HG02623 (cell line): ENCODE measurements at regions not wholly inside any gene's neighbourhood (a gene's known extent, or its start where the extent isn't known, plus 50 kb on each side); places are given as distances from the start of the nearest gene placed in this dataset.
"Not testable (repeated sequence)": the region's sequence is repeated elsewhere in the genome, so short reads cannot be mapped to it uniquely, and the experiment has no call there.

Experiments used
- ATAC-seq: cut with Tn5 transposase; IDR thresholded peaks from one replicate; pipeline ENCODE4 v1.9.1; 2021; ENCODE audit warnings: moderate library complexity; ENCODE audit not compliant: unreplicated experiment

DNA sequence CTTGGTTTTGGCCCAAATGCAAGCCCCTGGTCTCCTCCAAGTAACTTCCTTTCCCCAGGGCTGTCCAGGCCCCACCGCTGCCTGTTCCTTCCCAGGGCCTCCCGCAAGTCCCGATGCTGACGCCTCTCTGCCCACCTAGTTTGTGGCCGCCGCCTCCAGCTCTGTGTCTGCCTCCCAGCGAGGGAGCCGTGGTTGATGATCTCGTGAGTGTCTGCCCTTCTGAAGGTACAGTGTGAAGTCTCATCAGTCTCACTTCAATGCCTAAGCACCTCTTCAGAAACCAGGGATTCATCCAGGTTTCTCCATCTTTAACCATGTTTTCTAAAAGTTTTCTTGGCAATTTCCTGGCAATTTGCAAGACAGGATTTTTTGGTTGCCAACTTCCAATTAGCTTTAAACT lies 127.5 kb downstream of the TMEM121 start:
- ATAC-seq = not testable (repeated sequence)

DNA sequence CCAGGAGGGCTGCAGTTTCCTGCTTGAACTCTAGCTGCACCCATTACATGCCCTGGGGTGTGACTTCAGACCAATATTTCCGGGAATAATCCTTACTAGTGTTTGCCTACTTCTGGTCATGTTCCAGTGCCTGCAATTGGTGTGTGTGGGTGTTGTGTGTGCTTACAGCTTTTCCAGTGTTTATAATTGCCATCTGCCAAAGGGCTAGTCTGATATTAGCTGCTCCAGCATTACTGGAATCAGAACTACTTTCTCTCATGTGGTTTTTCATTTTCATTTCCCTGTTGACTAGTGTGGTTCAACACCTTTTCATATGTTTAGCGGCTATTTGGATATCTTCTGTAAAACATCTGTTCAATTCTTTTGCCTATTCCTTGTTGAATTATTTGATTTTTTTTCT lies 132.9 kb downstream of the TMEM121 start:
- not testable (repeated sequence) for ATAC-seq

DNA sequence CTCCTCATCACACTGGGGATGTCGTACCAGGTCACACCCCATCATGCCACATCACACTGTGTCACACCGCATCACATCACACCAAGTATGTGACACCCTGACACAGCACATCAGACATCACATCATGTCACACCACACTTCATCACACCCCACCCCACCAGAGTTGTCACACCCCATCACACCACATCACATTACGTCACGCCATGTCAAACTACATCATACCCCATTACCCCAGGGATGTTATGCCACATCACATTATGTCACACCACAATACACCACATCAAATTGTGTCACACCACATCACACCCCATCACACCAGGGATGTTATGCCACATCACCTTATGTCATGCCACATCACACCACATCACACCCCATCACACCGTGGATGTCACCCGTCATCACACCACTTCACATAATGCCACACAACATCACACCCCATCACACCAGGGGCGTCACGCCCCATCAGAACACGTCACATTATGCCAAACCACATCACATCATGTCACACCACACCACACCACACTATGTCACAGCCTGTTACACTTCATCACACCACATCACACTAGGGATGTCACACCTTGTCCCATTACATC lies 133.6 kb downstream of the TMEM121 start:
- no peak for ATAC-seq

DNA sequence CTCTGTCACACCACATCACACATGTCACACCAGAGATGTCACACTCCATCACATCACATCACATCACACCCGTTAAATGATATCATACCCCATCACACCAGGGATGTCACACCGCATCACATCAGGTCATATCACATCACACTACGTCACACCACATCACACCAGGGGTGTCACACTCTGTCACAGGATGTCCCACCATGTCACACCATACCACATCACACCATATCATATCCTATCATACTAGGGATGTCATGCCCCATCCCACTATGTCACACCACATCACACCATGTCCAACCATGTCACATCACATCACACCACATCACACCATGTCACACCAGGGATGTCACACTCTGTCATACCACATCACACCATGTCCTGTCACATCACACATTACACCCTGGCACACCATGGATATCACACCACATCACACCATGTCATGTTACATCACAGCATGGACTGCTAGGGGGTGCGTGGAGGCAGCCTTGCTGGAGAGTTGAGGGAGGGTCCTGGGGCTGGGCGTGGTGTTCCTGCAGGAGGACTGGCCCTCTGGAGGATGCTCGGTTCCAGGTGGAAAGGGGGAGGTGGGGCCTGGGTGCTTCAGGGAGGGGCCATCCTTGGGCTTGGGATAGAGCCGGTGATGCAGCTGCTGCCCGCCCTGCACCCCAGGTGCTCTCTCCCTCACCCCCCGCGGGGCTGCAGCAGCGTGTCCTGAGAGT lies 134.6 kb downstream of the TMEM121 start:
- ATAC-seq = no peak

DNA sequence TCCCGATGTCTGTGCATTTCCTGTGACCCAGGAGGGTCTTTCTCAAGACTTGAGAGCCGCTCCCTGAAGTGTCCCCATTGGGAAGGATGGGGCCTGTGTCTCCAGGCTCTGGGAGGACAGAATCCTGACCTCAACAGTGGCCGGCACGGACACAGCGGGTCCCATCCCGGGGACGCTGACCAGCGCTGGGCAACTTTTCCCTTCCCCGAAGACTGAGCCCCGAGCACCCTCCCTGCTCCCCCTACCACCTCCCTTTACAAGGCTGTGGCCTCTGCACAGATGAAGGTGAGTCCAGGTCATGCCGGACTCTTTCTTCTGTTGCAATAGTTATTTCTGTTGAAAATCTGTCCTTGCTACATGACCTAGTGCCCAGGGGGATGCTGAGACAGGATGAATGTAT lies 135.7 kb downstream of the TMEM121 start:
- ATAC-seq = not testable (repeated sequence)

DNA sequence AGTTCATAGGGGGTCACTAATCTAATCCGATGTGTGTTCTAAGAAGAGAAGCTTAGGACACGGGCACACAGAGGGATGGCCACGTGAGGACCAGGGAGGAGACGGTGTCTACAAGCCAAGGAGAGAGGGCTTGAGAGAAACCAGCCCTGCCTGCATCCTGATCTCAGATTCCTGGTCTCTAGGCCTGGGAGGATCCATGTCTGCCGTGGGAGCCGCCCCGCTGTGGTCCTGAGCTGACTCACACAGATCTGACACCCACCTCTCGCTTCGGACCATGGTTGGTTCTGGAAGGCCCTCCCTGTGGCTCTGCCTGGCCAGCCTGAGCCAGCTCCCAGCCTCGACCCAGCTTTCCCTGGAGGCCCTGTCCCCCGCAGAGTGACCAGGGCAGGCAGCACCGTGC lies 136.2 kb downstream of the TMEM121 start:
- ATAC-seq = not testable (repeated sequence)

DNA sequence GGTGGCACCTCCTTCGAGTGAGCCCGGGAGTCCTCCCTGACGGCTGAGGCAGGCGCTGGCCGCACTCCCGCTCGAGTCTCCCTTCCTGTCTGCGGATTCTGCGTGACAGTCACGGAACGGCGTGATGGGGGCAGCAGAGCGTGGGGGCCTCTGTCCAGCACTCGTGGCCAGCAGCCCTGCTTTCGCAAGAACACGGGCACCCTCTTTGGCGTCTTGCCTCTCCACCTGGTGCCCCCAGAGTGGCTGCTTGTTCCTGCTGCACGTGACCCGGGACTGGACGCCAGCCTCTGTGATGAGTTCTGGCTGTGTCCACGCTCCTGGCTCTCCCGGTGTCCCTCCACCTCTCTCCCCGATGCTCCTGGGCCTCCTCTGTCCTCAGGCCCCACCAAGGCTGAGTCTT lies 136.9 kb downstream of the TMEM121 start:
- not testable (repeated sequence) for ATAC-seq

DNA sequence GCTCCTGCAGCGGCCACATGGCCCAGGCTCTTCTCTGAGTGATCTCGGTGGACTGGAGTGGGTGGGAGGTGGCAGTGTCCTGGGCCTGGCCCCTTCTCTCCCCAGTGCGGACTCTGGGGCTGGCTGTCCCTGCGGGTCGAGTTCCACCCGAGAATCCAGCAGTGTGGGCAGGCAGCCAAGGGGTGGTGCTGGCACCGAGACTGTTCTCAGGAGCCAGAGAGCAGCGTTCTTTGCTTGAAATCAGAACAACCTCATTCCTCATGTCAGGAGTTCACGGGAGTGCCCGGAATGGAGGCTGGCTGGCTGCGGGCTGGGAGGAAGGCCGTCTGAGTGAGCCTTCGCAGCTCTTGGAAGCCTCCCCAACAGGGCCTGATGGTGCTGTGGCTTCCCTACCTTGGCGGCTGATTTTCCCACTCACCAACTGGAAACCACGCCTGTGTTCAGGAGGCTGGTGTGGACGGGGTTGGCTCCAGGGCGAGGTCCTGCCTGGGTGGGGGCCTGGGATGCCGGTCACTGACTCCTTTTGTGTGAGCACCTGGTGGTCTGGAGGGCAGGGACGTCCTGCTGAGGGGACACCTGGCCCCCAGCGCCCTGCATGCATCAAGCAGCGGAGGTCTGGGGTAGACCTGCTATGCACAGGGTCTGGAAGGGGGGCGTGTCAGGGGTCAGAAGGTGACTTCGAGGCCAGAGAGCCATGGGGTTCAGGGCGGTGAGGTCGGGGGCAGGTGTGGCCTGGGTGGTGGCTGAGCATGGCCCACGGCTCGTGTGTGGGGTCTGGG lies 137.6 kb downstream of the TMEM121 start:
- ATAC-seq = not testable (repeated sequence)

DNA sequence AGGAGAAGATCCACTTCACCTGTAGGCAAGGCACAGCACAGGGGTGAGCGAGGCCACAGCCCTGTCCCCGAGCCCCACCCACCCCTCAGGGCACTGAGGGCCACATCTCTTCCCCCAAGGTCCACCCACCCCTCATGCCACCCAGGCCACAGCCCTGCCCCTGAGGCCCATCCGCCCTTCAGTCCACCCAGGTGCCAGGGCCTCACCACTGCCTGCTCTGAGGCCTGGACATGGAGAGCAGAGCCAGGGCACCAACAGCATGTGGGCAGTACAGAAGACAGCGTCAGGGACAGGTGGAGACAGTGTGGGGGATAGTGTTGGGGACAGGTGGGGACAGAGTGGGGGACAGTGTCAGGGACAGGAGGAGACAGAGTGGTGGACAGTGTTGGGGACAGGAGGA lies 138.3 kb downstream of the TMEM121 start:
- no peak for ATAC-seq

DNA sequence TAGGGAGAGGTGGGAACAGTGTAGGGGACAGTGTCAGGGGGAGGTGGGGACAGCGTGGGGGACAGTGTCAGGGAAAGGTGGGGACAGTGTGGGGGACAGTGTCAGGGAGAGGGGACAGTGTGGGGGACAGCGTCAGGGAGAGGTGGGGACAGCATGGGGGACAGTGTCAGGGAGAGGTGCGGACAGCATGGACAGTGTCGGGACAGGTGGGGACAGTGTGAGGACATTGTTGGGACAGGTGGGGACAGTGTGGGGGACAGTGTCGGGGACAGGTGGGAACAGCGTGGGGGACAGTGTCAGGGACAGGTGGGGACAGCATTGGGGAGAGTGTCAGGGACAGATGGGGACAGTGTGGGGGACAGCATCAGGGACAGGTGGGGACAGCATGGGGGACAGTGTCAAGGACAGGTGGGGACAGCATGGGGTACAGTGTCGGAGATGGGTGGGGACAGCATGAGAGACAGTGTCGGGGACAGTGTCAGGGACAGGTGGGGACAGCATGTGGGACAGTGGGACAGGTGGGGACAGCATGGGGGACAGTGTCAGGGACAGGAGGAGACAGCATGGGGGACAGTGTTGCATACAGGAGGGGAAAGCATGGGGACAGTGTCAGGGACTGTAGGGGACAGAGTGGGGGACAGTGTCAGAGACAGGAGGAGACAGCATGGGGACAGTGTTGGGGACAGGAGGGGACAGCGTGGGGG lies 139.0 kb downstream of the TMEM121 start:
- no peak for ATAC-seq

DNA sequence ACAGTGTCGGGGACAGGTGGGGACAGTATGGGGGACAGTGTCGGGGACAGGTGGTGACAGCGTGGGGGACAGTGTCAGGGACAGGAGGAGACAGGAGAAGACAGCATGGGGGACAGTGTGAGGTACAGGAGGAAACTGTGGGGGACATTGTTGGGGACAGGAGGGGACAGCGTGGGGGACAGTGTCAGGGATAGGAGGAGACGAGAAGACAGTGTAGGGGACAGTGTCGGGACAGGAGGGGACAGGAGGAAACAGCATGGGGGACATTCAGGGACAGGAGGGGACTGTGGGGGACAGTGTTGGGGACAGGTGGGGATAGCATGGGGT lies 139.5 kb downstream of the TMEM121 start:
- ATAC-seq = no peak

DNA sequence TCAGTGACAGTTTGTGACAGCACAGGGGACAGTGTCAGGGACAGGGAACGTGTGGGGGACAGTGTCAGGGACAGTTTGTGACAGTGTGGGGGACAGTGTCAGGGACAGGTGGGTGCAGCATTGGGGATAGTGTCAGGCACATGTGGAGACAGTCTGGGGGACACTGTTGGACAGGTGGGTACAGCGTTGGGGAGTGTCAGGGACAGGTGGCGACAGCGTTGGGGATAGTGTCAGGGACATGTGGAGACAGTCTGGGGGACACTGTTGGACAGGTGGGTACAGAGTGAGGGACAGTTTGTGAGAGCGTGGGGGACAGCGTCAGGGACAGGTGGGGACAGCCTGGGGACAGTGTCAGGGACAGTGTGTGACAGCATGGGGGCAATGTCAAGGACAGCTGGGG lies 140.0 kb downstream of the TMEM121 start:
- no peak for ATAC-seq

DNA sequence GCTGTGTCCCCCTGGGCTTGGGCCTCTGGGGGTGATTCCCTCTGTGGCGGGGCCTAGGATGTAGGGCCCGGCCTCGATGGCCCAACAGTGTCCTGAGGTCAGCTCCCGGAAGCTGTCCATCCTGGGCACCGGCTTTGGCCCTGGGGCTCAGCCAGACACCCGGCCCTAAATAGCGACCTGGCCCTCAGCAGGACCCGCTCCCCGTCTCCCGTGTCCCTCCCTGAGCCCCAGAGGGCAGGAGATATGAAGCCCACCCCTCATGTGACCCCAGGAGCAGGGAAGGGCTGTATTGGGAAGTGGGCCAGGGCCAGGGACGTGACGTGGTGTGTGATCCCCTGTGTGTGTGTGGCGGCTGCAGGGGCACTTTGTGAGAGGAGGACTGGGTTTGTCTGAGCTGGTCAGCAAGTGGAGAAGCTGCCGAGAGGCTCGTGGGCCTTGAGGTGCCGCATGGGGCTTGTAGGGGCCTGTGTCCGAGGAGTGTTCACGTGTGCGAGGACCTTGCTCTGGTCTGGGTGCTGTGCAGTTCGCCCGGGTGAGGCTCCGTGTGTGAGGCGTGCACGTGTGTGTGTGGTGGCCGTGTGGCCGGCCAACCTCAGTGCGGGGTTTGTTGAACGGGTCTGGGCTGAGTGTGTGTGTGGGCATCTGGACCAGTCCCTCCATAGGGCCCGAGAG lies 140.7 kb downstream of the TMEM121 start:
- not testable (repeated sequence) for ATAC-seq

DNA sequence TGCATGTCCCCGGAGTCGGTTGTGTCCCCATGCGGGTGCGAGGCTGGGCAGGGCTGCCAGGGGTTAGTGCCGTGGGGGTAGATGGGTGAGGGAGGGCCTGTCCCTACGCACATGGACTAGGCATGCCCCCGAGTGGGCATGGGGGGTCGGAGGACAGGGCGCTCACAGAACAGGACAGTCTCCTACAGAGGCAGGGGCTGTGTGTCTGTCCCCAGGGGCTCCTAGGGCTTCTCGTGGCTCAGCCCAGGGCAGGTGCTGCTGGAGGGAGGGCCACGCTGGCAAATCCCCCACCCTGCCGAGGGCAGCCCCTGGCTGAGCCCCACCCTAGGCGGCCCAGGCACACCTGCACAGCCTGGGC lies 141.3 kb downstream of the TMEM121 start:
- not testable (repeated sequence) for ATAC-seq

DNA sequence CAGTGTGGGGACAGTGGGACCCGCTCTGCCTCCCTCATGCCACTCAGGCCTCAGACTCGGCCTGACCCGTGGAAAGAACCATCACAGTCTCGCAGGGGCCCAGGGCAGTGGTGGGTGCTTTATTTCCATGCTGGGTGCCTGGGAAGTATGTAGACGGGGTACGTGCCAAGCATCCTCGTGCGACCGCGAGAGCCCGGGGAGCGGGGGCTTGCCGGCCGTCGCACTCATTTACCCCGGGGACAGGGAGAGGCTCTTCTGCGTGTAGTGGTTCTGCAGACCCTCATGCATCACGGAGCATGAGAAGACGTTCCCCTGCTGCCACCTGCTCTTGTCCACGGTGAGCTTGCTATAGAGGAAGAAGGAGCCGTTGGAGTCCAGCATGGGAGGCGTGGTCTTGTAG lies 141.6 kb downstream of the TMEM121 start:
- not testable (repeated sequence) for ATAC-seq

DNA sequence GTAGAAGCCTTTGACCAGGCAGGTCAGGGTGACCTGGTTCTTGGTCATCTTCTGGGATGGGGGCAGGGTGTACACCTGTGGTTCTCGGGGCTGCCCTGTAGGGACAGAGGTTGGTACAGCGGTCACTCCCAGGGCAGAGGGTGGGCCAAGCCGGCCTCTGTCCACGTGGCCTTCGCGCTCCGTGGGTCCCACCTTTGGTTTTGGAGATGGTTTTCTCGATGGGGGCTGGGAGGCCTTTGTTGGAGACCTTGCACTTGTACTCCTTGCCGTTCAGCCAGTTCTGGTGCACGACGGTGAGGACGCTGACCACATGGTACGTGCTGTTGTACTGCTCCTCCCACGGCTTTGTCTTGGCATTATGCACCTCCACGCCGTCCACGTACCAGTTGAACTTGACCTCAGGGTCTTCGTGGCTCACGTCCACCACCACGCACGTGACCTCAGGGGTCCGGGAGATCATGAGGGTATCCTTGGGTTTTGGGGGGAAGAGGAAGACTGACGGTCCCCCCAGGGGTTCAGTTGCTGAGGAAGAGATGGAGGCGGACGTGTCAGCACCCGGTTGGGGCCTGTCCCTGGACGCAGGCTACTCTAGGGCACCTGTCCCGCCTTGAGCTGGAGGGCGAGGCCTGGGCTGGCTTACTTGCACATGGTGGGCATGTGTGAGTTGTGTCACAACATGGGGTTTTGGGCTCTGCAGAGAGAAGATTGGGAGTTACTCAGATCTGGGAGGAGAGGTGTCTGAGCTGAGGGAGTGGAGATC lies 142.3 kb downstream of the TMEM121 start:
- ATAC-seq = not testable (repeated sequence)

DNA sequence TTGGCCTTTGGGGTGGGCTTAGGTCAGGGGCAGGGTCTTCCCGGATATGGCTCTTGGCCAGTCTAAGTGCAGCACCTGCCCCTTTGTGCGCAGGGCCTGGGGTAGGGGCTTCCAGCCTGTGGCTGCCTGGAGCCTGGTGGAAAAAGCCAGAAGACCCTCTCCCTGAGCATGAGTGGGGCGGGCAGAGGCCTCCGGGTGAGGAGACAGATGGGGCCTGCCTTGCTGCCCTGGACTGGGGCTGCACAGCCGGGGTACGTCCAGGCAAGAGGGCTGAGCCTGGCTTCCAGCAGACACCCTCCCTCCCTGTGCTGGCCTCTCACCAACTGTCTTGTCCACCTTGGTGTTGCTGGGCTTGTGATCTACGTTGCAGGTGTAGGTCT lies 142.8 kb downstream of the TMEM121 start:
- not testable (repeated sequence) for ATAC-seq

DNA sequence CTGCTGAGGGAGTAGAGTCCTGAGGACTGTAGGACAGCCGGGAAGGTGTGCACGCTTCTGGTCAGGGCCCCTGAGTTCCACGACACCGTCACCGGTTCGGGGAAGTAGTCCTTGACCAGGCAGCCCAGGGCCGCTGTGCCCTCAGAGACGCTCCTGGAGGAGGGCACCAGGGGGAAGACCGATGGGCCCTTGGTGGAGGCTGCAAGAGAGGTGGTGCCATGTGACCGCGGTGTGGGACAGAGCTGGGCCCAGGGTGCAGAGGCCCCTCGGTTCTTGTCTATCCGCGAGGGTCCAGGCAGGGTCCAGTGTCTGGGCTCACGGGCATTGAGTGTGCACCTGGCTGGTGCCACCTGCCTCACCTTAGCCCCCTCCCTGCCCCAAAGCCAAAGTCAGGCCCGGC lies 143.3 kb downstream of the TMEM121 start:
- not testable (repeated sequence) for ATAC-seq

DNA sequence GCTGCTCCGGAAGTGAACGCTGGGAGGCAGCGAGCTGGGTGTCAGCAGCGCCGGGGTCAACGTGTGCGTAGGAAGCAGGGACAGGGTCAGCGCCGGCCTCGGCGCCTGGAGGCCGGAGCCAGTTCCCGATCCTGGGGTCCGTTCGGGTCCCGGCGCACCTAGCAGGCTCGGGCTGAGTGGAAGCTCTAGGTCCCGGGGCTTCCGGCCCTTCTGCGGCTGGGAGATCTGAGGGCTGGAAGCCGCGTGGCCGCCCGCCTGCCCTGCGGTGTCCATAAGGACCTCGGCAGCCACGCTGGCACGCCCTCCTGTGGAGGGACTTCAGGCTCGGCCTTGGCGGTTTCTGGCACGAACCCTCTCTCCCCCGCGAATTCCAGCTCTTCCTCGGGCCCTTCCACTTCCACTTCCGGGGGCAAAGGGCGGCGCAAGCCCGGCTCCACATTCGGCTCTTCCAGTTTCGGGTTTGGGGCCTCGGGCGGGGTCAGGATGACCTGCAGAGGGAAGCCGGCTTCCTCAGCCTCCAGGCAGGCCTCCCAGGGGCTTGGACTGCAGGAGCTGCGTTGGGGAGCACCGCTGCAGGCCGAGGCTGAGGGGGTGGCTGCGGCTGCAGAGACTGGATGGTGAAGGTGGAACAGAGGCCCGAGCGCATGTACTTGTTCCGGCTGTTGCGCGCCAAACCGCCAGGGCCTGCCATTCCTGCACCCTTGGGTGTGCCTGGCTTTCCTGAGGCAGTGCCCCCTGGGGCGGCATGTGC lies 146.2 kb downstream of the TMEM121 start:
- not testable (repeated sequence) for ATAC-seq

DNA sequence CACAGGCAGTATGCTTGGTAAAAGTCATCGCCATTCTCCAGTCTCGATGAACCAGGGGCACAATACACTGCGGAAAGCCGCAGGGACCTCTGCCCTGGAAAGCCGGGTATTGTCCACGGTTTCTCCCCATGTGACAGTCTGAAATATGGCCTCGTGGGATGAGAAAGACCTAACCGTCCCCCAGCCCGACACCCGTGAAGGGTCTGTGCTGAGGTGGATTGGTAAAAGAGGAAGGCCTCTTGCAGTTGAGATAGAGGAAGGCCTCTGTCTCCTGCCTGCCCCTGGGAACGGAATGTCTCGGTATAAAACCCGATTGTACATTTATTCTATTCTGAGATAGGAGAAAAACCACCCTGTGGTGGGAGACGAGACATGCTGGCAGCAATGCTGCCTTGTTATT lies 149.1 kb downstream of the TMEM121 start:
- ATAC-seq = not testable (repeated sequence)
